DOHH2 (cell line): ENCODE measurements at regions not wholly inside any gene's neighbourhood (a gene's known extent, or its start where the extent isn't known, plus 50 kb on each side); places are given as distances from the start of the nearest gene placed in this dataset.

Experiments used
- H3F3A ChIP-seq: fragments of 200-600 bp; sonication (generic), shearing (Covaris generic); 2 replicates; pipeline ENCODE4 v1.6.0; 2016; ENCODE audit warnings: antibody characterized with exemption, mild to moderate bottlenecking; ENCODE audit not compliant: control insufficient read depth, insufficient read depth
- H3K27ac ChIP-seq: fragments of 200-600 bp; sonication (generic); 2 replicates; pipeline ENCODE4 v1.5.1; 2014; ENCODE audit warnings: low read depth, mild to moderate bottlenecking, low read length, moderate library complexity
- H3K27me3 ChIP-seq: fragments of 200-600 bp; sonication (generic); 2 replicates; pipeline ENCODE4 v1.6.1; 2014; ENCODE audit warnings: mild to moderate bottlenecking, low read length, mixed read lengths; ENCODE audit not compliant: control insufficient read depth
- H3K36me3 ChIP-seq: fragments of 200-600 bp; sonication (generic); 2 replicates; pipeline ENCODE4 v1.6.1; 2014; ENCODE audit warnings: mild to moderate bottlenecking, low read length, moderate library complexity, mixed read lengths; ENCODE audit not compliant: control insufficient read depth
- H3K4me1 ChIP-seq: fragments of 200-600 bp; sonication (generic); 2 replicates; pipeline ENCODE4 v1.6.1; 2014; ENCODE audit warnings: mild to moderate bottlenecking, low read length, mixed read lengths; ENCODE audit not compliant: control insufficient read depth
- H3K4me2 ChIP-seq: fragments of 200-600 bp; sonication (generic); 2 replicates; pipeline ENCODE4 v1.6.0; 2014; ENCODE audit warnings: mild to moderate bottlenecking, low read length, moderate library complexity
- H3K4me3 ChIP-seq: fragments of 200-600 bp; sonication (generic); 2 replicates; pipeline ENCODE4 v1.5.1; 2014; ENCODE audit warnings: mild to moderate bottlenecking, low read length, mixed read lengths
- H3K79me2 ChIP-seq: fragments of 200-600 bp; sonication (generic); 2 replicates; pipeline ENCODE4 v1.6.1; 2014; ENCODE audit warnings: mild to moderate bottlenecking, low read length, mixed read lengths; ENCODE audit not compliant: control insufficient read depth
- H3K9me2 ChIP-seq: fragments of 200-600 bp; sonication (generic); replicated peaks from 2 replicates; pipeline ENCODE4 v1.6.1; 2014; ENCODE audit warnings: mild to moderate bottlenecking, low read length, mixed read lengths; ENCODE audit not compliant: control insufficient read depth
- H3K9me3 ChIP-seq: fragments of 200-600 bp; sonication (generic); 2 replicates; pipeline ENCODE4 v1.6.1; 2014; ENCODE audit warnings: antibody characterized with exemption, low read length, mixed read lengths; ENCODE audit not compliant: control insufficient read depth, insufficient read depth
- H4K20me1 ChIP-seq: fragments of 200-600 bp; sonication (generic); 2 replicates; pipeline ENCODE4 v1.6.0; 2014; ENCODE audit warnings: low read depth, mild to moderate bottlenecking, antibody characterized with exemption, low read length, moderate library complexity; ENCODE audit not compliant: control insufficient read depth, insufficient read depth
- EZH2phosphoT487 ChIP-seq: fragments of 200-600 bp; sonication (generic); IDR thresholded peaks from 2 replicates; pipeline ENCODE4 v1.6.1; 2017; ENCODE audit warnings: borderline replicate concordance, mild to moderate bottlenecking, antibody characterized with exemption, low read length, moderate library complexity, mixed read lengths
- TF ChIP-seq, protein P1 (sequence below): fragments of 200-600 bp; sonication (generic); IDR thresholded peaks from one replicate; pipeline ENCODE4 v1.5.1; 2014; ENCODE audit warnings: antibody characterized with exemption, mild to moderate bottlenecking, low read depth, low read length; ENCODE audit not compliant: poor library complexity, severe bottlenecking

DNA sequence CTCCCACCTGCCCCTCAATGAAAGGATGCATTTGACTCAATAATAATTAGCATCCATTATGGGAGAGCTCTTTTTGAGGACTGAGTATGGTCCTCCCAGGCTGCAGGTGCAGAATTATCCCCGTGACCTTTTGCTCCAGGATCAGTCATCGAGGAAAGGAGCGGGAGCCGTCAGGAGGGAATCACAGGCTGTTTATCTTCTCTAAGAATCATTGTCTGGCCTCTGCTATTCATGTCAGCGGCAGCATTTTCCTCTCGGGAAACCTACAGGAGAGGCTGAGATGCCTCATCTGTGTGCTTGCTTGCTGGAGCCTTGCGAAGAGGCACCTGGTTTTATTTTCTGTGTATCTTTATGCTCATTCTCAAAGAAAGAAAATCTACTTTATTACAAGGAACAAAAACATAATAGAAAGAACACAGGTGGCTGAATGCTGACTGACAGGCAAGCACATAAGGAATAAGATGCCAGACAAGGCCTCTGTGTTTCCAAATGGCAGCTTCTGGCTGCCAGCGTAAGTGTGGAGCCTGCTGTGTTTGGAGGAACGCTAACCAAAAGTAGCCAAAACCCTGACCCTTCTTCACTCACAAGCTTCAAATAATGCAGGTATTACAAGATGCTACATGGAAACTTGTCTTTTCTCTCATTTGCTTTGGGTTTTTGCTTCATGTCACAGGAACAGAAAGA is 539.1 kb upstream of the MARCKS start:
- Histone ChIP-seq H3K4me3 (no peak overlapping the region), H3F3A (no peaks in the 10 kb centered on the region), H3K9me2 (no peaks in the 10 kb centered on the region), H3K79me2 (no peaks in the 10 kb centered on the region), H3K27me3 (no peaks in the 10 kb centered on the region), H3K4me2 (no peak overlapping the region), H3K27ac (no peak overlapping the region), H3K9me3 (no peaks in the 10 kb centered on the region), H4K20me1 (no peaks in the 10 kb centered on the region), H3K4me1 (no peaks in the 10 kb centered on the region), H3K36me3 (no peaks in the 10 kb centered on the region)
- TF ChIP-seq EZH2phosphoT487: no peak
- TF ChIP-seq, protein P1, sequence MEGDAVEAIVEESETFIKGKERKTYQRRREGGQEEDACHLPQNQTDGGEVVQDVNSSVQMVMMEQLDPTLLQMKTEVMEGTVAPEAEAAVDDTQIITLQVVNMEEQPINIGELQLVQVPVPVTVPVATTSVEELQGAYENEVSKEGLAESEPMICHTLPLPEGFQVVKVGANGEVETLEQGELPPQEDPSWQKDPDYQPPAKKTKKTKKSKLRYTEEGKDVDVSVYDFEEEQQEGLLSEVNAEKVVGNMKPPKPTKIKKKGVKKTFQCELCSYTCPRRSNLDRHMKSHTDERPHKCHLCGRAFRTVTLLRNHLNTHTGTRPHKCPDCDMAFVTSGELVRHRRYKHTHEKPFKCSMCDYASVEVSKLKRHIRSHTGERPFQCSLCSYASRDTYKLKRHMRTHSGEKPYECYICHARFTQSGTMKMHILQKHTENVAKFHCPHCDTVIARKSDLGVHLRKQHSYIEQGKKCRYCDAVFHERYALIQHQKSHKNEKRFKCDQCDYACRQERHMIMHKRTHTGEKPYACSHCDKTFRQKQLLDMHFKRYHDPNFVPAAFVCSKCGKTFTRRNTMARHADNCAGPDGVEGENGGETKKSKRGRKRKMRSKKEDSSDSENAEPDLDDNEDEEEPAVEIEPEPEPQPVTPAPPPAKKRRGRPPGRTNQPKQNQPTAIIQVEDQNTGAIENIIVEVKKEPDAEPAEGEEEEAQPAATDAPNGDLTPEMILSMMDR: no peak

DNA sequence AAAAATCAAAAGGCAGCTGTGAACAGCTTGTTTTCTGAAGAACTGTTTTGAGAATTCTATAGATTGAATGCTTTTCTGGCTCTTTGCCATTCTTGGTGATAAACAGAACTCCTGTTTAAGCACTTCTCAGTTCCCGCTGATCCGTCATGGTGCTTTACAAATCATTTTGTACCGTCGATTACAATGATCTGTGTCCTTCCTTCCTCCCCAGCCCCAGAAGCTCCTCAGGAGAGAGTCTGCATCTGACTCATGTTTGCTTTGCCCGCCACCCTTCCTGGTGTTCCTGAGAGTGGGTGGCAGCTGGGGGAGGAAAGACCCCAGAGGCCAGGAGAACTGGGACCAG is 538.6 kb upstream of the MARCKS start:
- no peak for TF ChIP-seq EZH2phosphoT487
- TF ChIP-seq, protein P1: no peak
- H3K4me1 ChIP-seq: no peaks in the 10 kb centered on the region
- H3K9me3 ChIP-seq: no peaks in the 10 kb centered on the region
- no peaks in the 10 kb centered on the region for H3K79me2 ChIP-seq
- no peaks in the 10 kb centered on the region for H3K9me2 ChIP-seq
- no peaks in the 10 kb centered on the region for H4K20me1 ChIP-seq
- H3K4me2 ChIP-seq: no peak overlapping the region
- no peaks in the 10 kb centered on the region for H3F3A ChIP-seq
- no peaks in the 10 kb centered on the region for H3K36me3 ChIP-seq
- no peak overlapping the region for H3K27ac ChIP-seq
- no peaks in the 10 kb centered on the region for H3K27me3 ChIP-seq
- no peak overlapping the region for H3K4me3 ChIP-seq

DNA sequence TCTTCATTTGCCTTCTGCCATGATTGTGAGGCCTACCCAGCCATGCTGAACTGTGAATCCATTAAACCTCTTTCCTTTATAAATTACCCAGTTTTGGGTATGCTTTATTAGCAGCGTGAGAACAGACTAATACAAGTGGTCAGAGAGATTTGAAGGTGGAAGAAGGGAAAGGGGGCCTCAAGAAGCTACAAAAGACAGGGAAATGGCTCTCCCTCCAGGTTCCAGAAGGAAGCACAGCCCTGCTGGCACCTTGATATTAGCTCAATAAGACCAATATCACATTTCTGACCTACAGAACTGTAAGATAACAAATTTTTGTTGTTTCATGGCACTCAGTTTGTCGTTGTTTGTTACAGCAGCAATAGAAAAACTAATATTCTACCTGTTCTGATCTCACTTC is 536.5 kb upstream of the MARCKS start:
- Histone ChIP-seq H3K36me3 (no peaks in the 10 kb centered on the region), H4K20me1 (no peaks in the 10 kb centered on the region), H3K9me3 (no peaks in the 10 kb centered on the region), H3K79me2 (no peaks in the 10 kb centered on the region), H3K9me2 (no peaks in the 10 kb centered on the region), H3K4me2 (no peak overlapping the region), H3K27ac (no peak overlapping the region), H3K4me3 (no peak overlapping the region), H3F3A (no peaks in the 10 kb centered on the region), H3K4me1 (no peaks in the 10 kb centered on the region), H3K27me3 (no peaks in the 10 kb centered on the region)
- TF ChIP-seq EZH2phosphoT487: no peak
- TF ChIP-seq, protein P1: no peak
